Left ventricle myocardium inferior (tissue), 1 donor: ENCODE measurements at regions not wholly inside any gene's neighbourhood (a gene's known extent, or its start where the extent isn't known, plus 50 kb on each side); places are given as distances from the start of the nearest gene placed in this dataset.

Experiments used
- DNase-seq: peaks from one replicate; pipeline ENCODE4 v3.0.0-alpha.2; 2020
- H3K27ac ChIP-seq: fragments of 200-600 bp; replicated peaks from 2 replicates; pipeline ENCODE4 v1.8.0; 2021
- H3K27me3 ChIP-seq: fragments of 200-600 bp; 2 replicates; pipeline ENCODE4 v1.8.0; 2021; ENCODE audit warnings: low read depth
- H3K36me3 ChIP-seq: fragments of 200-600 bp; 2 replicates; pipeline ENCODE4 v1.8.0; 2021
- H3K4me1 ChIP-seq: fragments of 200-600 bp; 2 replicates; pipeline ENCODE4 v1.8.0; 2021
- H3K4me3 ChIP-seq: fragments of 200-600 bp; 2 replicates; pipeline ENCODE4 v1.8.0; 2021; ENCODE audit warnings: mild to moderate bottlenecking, moderate library complexity
- H3K9me3 ChIP-seq: fragments of 200-600 bp; replicated peaks from 2 replicates; pipeline ENCODE4 v1.8.0; 2021
- CTCF ChIP-seq: fragments of 200-600 bp; IDR thresholded peaks from 2 replicates; pipeline ENCODE4 v1.8.0; 2021; ENCODE audit warnings: antibody characterized with exemption, mild to moderate bottlenecking, borderline replicate concordance
- intact Hi-C: fragments of 100-400 bp; cut with micrococcal nuclease; formaldehyde crosslinking; loops from one replicate; pipeline ENCODE4 v1.11.0; 2022
- donor health status: DM: no; HTN: yes; CAD: no; lungs with severe emphysema.

DNA sequence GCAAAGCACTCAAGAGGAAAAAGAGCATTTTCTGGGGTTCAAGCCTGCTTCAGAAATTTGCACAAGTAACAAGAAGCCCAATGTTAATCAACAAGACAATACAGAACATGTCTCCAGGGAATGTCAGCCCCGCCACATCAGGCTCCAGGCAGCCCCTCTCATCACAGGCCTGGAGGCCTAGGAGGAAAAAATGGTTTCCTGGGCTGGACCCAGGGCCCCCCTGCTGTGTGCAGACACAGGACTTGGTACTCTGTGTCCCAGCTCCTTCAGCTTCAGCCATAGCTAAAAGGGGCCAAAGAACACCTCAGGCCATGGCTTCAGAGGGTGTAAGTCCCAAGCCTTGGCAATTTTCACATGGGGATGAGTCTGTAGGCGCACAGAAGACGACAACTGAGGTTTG, 802.9 kb upstream of the KLHL29 start:
- Histone ChIP-seq H3K27ac (no peak overlapping the region), H3K4me1 (no peaks in the 10 kb centered on the region), H3K36me3 (no peaks in the 10 kb centered on the region), H3K9me3 (peaks cover 25% of the 10 kb centered on the region), H3K4me3 (no peak overlapping the region), H3K27me3 (no peaks in the 10 kb centered on the region)
- DNase-seq, result no peak
- intact Hi-C loops, result no loop called here
- no peak for TF ChIP-seq CTCF

GRCh38 chr2:22596306-22596705, 788.7 kb upstream of the KLHL29 start:
- Histone ChIP-seq H3K27me3 (no peaks in the 10 kb centered on the region), H3K27ac (no peak overlapping the region), H3K4me3 (no peak overlapping the region), H3K4me1 (no peaks in the 10 kb centered on the region), H3K9me3 (peaks cover 11% of the 10 kb centered on the region), H3K36me3 (no peaks in the 10 kb centered on the region)
- TF ChIP-seq CTCF, result no peak
- intact Hi-C loops, result no loop called here
- no peak for DNase-seq

GRCh38 chr2:22600156-22600555, 784.8 kb upstream of the KLHL29 start:
- Histone ChIP-seq H3K4me3 (no peak overlapping the region), H3K27me3 (no peaks in the 10 kb centered on the region), H3K27ac (no peak overlapping the region), H3K36me3 (no peaks in the 10 kb centered on the region), H3K4me1 (no peaks in the 10 kb centered on the region), H3K9me3 (no peaks in the 10 kb centered on the region)
- no peak for TF ChIP-seq CTCF
- intact Hi-C loops, result no loop called here
- DNase-seq, result no peak

GRCh38 chr2:22600999-22601398, 784.0 kb upstream of the KLHL29 start:
- Histone ChIP-seq H3K4me1 (no peaks in the 10 kb centered on the region), H3K27ac (no peak overlapping the region), H3K36me3 (no peaks in the 10 kb centered on the region), H3K9me3 (no peaks in the 10 kb centered on the region), H3K27me3 (no peaks in the 10 kb centered on the region), H3K4me3 (no peak overlapping the region)
- TF ChIP-seq CTCF, result no peak
- intact Hi-C loops, result no loop called here
- no peak for DNase-seq

DNA sequence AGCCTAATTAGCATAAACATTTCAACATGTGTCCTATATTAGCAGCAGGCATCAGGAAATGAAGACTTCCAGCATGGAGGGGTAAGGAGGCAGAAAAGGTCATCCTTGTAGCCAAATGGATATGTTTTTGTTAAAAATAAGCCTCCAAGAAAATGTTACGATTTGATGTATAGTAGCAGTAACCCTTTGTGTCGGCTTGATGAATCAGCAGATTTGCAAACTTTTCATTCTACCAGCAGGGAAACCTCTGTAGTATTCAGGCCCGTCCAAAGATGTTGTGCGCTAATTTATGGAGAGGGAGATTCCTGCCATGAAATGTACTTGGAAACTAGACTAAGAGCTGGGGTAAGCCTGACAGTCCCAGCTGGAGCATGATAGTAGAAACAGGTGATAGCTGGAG, 780.8 kb upstream of the KLHL29 start:
- Histone ChIP-seq H3K4me1 (no peaks in the 10 kb centered on the region), H3K4me3 (no peak overlapping the region), H3K27ac (no peak overlapping the region), H3K9me3 (no peaks in the 10 kb centered on the region), H3K27me3 (no peaks in the 10 kb centered on the region), H3K36me3 (no peaks in the 10 kb centered on the region)
- intact Hi-C loops, result no loop called here
- no peak for DNase-seq
- no peak for TF ChIP-seq CTCF

DNA sequence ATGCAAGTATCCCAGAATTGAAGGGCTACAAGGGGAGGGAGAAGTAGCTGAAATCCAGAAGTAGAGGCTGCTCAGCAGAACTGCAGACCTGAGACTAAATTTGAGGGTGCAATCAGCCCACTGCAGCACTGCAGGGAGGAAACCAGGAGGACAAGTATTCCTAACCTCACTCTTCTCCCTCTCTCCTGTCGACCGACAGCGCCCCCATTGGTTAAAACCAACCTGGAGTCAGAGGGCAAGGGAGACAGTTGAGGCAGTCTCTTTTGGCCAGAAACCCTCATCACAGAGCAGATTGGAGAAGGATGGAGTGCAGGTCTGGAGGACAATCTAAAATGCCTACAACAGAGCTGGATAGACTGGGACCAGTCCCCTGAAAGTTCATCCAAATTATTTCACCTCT, 768.9 kb upstream of the KLHL29 start:
- peaks cover 32% of the 10 kb centered on the region for H3K27me3 ChIP-seq
- no peaks in the 10 kb centered on the region for H3K36me3 ChIP-seq
- no peak overlapping the region for H3K4me3 ChIP-seq
- no peaks in the 10 kb centered on the region for H3K9me3 ChIP-seq
- TF ChIP-seq CTCF, result no peak
- no peak for DNase-seq
- no peak overlapping the region for H3K27ac ChIP-seq
- no peaks in the 10 kb centered on the region for H3K4me1 ChIP-seq
- intact Hi-C loops, result no loop called here
